SK-N-SH treated with all-trans-retinoic acid at 6 μM for 48 hours (cell line): ENCODE measurements at regions not wholly inside any gene's neighbourhood (a gene's known extent, or its start where the extent isn't known, plus 50 kb on each side); places are given as distances from the start of the nearest gene placed in this dataset.

ENCODE experiments used
- ARNTL ChIP-seq: fragments of 450-650 bp; formaldehyde crosslinking; IDR thresholded peaks from 2 replicates; pipeline ENCODE4 v1.5.0; 2020; ENCODE audit warnings: low read depth, mild to moderate bottlenecking, moderate library complexity, borderline replicate concordance
- BACH2 ChIP-seq: fragments of 250-450 bp; sonication (Bioruptor Pico); IDR thresholded peaks from 2 replicates; pipeline ENCODE4 v1.9.0; 2021; ENCODE audit warnings: mild to moderate bottlenecking, borderline replicate concordance
- ISL1 ChIP-seq: fragments of 250-450 bp; sonication (Bioruptor Pico); IDR thresholded peaks from 2 replicates; pipeline ENCODE4 v2.1.2; 2022; ENCODE audit warnings: mild to moderate bottlenecking, moderate library complexity
- TSHZ2 ChIP-seq: fragments of 250-450 bp; sonication (Bioruptor Pico); IDR thresholded peaks from 2 replicates; pipeline ENCODE4 v1.5.0; 2020; ENCODE audit warnings: mild to moderate bottlenecking, moderate library complexity

- TF ChIP-seq ARNTL (CRISPR knock-in tag): no peak
- no peak for TF ChIP-seq ISL1 (CRISPR knock-in tag)
- no peak for TF ChIP-seq BACH2
- no peak for TF ChIP-seq TSHZ2
These were observed 178.7 kb upstream of the PRSS58 start for GRCh38 chr7:142436601-142437000.
